HCT116 (cell line): ENCODE measurements at regions not wholly inside any gene's neighbourhood (a gene's known extent, or its start where the extent isn't known, plus 50 kb on each side); places are given as distances from the start of the nearest gene placed in this dataset.

ENCODE experiments used
- EGR1 ChIP-seq: IDR thresholded peaks from 2 replicates; pipeline ENCODE4 v1.6.1; 2012; ENCODE audit warnings: low read depth
- EZH2 ChIP-seq: fragments of 200-600 bp; sonication (generic); IDR thresholded peaks from 2 replicates; pipeline ENCODE4 v1.6.1; 2017; ENCODE audit warnings: antibody characterized with exemption, mixed run types
- POLR2A ChIP-seq: IDR thresholded peaks from 2 replicates; pipeline ENCODE4 v1.7.0; 2011; ENCODE audit warnings: borderline replicate concordance; ENCODE audit not compliant: insufficient read depth, insufficient read length; ENCODE audit errors: extremely low read depth
- ZNF274 ChIP-seq: fragments of 200-500 bp; sonication (Bioruptor generic); IDR thresholded peaks from 2 replicates; pipeline ENCODE4 v1.6.1; 2014; ENCODE audit warnings: mild to moderate bottlenecking, low read depth, low read length, inconsistent platforms
- TF ChIP-seq, protein P1 (sequence below), 3 experiments: fragments of 200-600 bp in 1 of 3; sonication (generic) in 1 of 3; IDR thresholded peaks in 2 of 3; conservative IDR thresholded peaks in 1 of 3; 2 replicates each; pipeline ENCODE4 v1.5.1; 2012 to 2017; ENCODE audit warnings: low read depth in 2 of 3, low read length in 2 of 3, antibody characterized with exemption in 1 of 3, borderline replicate concordance in 1 of 3, control low read depth in 1 of 3, mild to moderate bottlenecking in 1 of 3, mixed read lengths in 1 of 3, mixed run types in 1 of 3, moderate library complexity in 1 of 3; ENCODE audit not compliant: insufficient read depth in 1 of 3
- TF ChIP-seq, protein P2 (sequence below): IDR thresholded peaks from 2 replicates; pipeline ENCODE4 v1.6.1; 2012; ENCODE audit warnings: low read depth

DNA sequence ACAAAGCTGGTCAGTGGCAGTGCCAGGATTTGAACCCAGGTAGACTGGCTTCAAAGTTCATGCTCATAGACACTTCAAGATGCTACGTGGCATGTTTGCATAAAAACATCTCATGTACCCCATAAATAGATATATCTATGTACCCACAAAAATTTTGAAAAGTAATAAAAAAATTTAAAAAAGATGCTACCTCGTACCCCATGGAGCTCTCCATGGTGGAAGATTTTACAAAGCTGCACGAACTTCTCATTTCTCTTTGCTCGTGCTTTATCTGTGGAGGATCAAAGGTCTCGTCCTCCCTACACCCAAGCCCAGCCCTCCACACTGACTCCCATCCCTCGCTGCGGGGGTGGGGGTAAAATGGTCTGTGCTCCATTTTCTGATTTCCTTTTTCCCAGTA lies 135.5 kb downstream of the HAPSTR1 start:
- TF ChIP-seq, protein P1, sequence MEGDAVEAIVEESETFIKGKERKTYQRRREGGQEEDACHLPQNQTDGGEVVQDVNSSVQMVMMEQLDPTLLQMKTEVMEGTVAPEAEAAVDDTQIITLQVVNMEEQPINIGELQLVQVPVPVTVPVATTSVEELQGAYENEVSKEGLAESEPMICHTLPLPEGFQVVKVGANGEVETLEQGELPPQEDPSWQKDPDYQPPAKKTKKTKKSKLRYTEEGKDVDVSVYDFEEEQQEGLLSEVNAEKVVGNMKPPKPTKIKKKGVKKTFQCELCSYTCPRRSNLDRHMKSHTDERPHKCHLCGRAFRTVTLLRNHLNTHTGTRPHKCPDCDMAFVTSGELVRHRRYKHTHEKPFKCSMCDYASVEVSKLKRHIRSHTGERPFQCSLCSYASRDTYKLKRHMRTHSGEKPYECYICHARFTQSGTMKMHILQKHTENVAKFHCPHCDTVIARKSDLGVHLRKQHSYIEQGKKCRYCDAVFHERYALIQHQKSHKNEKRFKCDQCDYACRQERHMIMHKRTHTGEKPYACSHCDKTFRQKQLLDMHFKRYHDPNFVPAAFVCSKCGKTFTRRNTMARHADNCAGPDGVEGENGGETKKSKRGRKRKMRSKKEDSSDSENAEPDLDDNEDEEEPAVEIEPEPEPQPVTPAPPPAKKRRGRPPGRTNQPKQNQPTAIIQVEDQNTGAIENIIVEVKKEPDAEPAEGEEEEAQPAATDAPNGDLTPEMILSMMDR (IDR thresholded peaks at IDR 0.05 in 2 of 3, conservative IDR thresholded peaks at IDR 0.05 in 1 of 3; ENCODE audit: borderline replicate concordance in 1 of 3, insufficient read depth in 1 of 3, low read depth in 2 of 3, low read length in 2 of 3): no peak
- TF ChIP-seq POLR2A: no peak
- TF ChIP-seq ZNF274: no peak
- TF ChIP-seq EGR1: no peak
- TF ChIP-seq EZH2: no peak
- TF ChIP-seq, protein P2, sequence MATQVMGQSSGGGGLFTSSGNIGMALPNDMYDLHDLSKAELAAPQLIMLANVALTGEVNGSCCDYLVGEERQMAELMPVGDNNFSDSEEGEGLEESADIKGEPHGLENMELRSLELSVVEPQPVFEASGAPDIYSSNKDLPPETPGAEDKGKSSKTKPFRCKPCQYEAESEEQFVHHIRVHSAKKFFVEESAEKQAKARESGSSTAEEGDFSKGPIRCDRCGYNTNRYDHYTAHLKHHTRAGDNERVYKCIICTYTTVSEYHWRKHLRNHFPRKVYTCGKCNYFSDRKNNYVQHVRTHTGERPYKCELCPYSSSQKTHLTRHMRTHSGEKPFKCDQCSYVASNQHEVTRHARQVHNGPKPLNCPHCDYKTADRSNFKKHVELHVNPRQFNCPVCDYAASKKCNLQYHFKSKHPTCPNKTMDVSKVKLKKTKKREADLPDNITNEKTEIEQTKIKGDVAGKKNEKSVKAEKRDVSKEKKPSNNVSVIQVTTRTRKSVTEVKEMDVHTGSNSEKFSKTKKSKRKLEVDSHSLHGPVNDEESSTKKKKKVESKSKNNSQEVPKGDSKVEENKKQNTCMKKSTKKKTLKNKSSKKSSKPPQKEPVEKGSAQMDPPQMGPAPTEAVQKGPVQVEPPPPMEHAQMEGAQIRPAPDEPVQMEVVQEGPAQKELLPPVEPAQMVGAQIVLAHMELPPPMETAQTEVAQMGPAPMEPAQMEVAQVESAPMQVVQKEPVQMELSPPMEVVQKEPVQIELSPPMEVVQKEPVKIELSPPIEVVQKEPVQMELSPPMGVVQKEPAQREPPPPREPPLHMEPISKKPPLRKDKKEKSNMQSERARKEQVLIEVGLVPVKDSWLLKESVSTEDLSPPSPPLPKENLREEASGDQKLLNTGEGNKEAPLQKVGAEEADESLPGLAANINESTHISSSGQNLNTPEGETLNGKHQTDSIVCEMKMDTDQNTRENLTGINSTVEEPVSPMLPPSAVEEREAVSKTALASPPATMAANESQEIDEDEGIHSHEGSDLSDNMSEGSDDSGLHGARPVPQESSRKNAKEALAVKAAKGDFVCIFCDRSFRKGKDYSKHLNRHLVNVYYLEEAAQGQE: no peak
